GM18519 (cell line): ENCODE measurements at regions not wholly inside any gene's neighbourhood (a gene's known extent, or its start where the extent isn't known, plus 50 kb on each side); places are given as distances from the start of the nearest gene placed in this dataset.
"Not testable (repeated sequence)": the region's sequence is repeated elsewhere in the genome, so short reads cannot be mapped to it uniquely, and the experiment has no call there.

Experiments
- ATAC-seq: cut with Tn5 transposase; IDR thresholded peaks from one replicate; pipeline ENCODE4 v1.9.1; 2021; ENCODE audit warnings: mild to moderate bottlenecking, moderate library complexity; ENCODE audit not compliant: unreplicated experiment, low FRiP score

- ATAC-seq = no peak
Measured at GRCh38 chr16:72658888-72659717, 388.8 kb downstream of the ZFHX3 start.

GRCh38 chr16:72657791-72658190 is 390.1 kb downstream of the ZFHX3 start:
- peak; percentile 88 for ATAC-seq

GRCh38 chr16:72657164-72657563 is 390.8 kb downstream of the ZFHX3 start:
- no peak for ATAC-seq

GRCh38 chr16:72654535-72654934 is 393.4 kb downstream of the ZFHX3 start:
- ATAC-seq = no peak

DNA sequence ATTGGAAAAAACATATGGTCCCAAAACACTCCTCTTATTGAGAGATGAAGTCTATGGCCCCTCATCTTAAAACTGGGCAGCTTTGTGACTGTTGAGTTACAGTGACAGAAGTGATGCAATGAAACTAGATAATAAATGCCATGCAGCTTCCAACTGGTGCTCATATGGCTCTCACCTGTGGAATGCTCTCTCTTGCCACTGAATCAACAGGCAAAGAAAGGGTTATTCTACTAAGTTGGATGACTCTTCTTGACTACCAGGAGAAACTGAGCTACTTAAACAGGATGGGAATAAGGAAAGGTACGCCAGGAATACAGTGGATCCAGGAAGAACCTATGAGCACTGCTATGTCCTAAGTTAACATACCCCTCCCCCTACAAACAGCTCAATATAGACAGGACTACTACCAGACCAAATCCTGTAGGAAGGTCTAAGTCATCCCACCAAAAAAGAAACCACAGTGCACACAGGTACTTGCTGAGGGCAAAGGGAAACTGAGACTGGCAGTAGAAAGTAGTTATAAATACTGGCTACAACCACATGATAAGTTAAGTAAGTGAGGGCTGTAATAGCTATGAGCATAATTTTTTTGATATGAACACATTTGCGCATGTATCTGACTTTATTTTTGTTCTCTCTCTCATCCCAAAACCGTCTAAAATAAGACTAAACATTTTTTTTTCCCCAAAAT is 398.5 kb downstream of the ZFHX3 start:
- ATAC-seq = no peak

DNA sequence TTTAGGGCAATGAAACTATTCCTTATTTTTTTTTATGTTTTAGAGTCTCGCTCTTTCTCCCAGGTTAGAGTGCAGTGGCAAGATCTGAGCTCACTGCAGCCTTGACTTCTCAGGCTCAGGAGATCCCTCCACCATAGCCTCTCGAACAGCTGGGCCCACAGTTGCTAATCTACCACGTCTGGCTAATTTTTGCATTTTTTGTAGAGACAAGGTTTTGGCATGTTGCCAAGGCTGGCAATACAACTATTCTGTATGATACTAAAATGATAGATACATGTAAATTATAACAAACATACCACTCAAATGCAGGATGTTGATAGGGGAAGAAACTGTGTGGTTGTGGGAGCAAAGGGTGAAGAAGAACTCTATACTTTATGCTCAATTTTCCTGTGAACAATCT is 401.3 kb downstream of the ZFHX3 start:
- ATAC-seq = no peak

GRCh38 chr16:72645538-72645937 is 402.4 kb downstream of the ZFHX3 start:
- ATAC-seq = no peak

DNA sequence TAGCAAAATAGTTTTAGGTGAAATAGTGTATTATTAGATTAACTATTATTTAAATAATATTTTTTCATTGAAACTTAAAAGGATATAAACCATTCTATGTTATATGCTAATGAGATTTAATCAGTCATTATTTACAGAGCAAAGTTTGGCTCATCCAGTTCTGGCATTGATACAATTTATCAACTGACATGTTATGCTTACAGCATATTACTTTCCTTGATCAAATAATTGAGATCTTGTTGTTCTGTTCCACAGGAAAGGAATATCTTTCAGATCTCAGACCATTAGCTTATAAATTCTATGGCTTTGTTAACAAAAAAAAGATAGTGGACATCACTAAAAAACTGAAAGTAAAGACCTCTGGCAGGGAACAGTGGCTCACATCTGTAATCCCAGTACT is 403.0 kb downstream of the ZFHX3 start:
- no peak for ATAC-seq

- ATAC-seq = no peak
Measured at GRCh38 chr16:72639494-72639893, 408.4 kb downstream of the ZFHX3 start.

GRCh38 chr16:72637306-72637705 is 410.6 kb downstream of the ZFHX3 start:
- ATAC-seq = no peak

DNA sequence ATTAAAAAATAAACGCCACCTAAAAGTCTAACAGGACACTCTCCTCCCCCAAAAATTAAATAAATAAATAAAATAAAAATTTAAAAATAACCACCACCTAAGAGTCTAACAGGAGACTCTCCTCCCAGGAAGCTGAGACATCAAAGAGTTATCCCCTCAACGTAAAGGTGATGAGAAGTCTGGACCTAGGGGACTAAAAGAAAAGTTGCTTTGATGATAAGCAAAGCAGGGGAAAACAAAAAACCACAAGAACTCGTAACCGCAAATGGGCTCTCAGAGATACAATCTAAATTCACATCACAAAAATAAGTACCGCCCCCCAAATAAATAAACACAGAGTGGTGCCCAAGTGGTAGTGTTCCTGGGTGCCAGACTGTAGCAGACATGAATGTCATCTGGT is 412.2 kb downstream of the ZFHX3 start:
- ATAC-seq = no peak

- ATAC-seq = no peak
Measured at GRCh38 chr16:72635104-72635503, 412.8 kb downstream of the ZFHX3 start.

- not testable (repeated sequence) for ATAC-seq
Measured at GRCh38 chr16:72627182-72627896, 420.6 kb downstream of the ZFHX3 start.

- no peak for ATAC-seq
Measured at GRCh38 chr16:72626623-72627022, 421.3 kb downstream of the ZFHX3 start.

DNA sequence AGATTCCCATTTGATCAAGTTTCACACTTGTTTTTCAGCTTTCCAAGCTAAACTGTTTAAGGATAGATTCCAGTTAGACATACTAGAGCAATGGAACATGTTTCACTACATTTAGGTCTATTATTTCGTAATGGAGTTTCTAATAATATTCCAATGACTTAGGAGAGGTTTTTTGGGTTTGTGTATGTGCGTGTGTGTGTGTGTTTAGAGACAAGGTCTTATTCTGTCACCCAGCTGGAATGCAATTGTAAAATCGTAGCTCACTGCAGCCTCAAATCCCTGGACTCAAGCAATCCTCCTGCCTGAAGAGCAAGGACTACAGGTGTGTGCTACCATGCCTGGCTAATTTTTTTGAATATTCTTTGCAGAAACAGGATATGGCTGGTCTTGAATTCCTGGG is 426.3 kb downstream of the ZFHX3 start:
- ATAC-seq = no peak

- no peak for ATAC-seq
Measured at GRCh38 chr16:72620853-72621252, 427.1 kb downstream of the ZFHX3 start.

- ATAC-seq = no peak
Measured at GRCh38 chr16:72620348-72620747, 427.6 kb downstream of the ZFHX3 start.

DNA sequence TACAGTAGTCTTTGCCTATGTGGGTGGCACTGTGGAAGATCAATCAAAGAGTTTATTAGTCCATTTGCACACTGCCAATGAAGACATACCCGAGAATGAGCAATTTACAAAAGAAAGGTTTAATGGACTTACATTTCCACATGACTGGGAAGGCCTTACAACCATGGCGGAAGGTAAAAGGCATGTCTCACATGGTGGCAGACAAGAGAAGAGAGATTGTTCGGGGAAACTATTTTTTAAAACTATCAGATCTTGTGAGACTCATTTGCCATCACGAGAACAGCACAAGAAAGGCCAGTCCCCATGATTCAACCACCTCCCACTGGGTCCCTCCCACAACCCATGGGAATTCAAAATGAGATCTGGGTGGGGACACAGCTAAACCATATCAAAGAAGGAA is 432.1 kb downstream of the ZFHX3 start:
- ATAC-seq = no peak

DNA sequence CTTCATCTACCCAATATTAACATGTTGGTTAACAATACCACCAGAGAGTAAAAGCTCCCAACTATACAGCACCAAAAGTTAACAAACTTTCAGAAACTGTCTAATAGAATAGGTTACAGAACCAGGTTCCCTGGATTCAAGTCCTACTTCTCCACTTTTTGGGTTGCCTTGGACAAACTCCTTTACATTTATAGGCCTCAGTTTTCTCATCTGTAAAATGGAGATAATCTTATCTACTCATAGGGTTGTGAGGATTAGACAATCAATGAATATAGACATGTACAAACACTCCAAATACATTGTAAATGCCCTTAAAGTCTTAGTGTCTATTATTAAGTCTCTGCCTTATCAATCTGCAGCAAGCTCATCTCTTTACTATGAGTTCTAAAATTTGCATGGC is 435.2 kb downstream of the ZFHX3 start:
- no peak for ATAC-seq

GRCh38 chr16:72612256-72612655 is 435.7 kb downstream of the ZFHX3 start:
- ATAC-seq = no peak

DNA sequence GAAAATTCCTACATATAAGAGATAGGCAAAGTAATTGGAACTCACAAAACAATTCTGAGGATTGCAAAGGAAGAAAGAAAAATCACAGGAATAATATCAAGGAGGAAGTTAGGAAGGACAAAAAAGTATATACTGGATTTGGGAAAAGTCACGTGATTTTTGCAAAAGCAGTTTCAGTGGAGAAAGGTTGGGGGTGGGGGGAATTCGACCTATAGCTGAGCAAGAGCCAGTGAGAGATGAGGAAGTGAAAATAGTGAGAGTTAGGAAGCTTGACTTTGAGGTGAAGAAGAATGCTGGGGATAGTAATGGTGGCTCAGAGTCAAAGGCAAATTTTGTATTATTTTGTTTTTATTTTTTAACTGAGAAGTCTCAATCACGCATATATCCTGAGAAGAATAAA is 438.0 kb upstream of the PMFBP1 start:
- no peak for ATAC-seq
